GM10266 (cell line): ENCODE measurements at regions not wholly inside any gene's neighbourhood (a gene's known extent, or its start where the extent isn't known, plus 50 kb on each side); places are given as distances from the start of the nearest gene placed in this dataset.

Experiments
- DNase-seq: peaks from one replicate; pipeline ENCODE4 v3.0.0; 2012; ENCODE audit errors: extremely low spot score
- CTCF ChIP-seq: IDR thresholded peaks from 2 replicates; pipeline ENCODE4 v1.5.1; 2012; ENCODE audit warnings: mild to moderate bottlenecking, low read depth; ENCODE audit not compliant: control insufficient read depth, insufficient read depth; ENCODE audit errors: missing control alignments

GRCh38 chr14:73800970-73801515 is 50.6 kb upstream of the PTGR2 start:
- no peak for TF ChIP-seq CTCF
- no peak for DNase-seq

DNA sequence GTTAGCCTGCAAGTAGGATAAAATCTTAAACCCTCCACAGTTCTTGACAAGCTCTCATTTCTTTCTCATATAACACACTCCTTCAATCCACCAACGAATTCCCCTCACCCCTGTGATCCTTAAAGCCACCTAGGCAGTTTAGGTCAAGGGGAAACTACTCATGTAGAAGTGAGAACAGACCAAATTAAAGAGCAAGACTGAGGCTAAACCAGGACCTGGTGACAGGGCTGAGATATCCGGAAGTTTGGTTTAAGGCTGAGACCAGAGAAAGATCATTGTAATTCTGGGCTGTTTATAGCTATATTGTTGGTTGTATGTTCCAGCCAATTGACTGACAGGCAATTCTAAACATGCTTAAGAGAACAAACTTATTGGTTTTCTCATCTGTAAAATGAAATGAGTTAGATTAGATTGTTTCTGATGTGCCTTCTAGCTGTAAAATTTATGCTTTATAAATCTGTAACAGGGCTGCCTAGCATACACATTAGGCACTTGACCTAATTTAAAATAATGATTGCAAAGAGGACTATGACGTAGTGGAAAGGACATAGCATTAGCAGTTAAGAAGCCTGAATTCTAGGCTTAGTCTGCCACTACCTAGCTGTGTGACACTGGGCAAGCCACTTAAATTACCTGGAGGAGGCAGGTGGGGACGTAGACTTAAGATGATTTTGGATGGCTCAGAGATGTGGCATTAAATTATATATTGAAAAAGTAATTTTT is 53.9 kb upstream of the PTGR2 start:
- TF ChIP-seq CTCF, result no peak
- DNase-seq, result no peak

DNA sequence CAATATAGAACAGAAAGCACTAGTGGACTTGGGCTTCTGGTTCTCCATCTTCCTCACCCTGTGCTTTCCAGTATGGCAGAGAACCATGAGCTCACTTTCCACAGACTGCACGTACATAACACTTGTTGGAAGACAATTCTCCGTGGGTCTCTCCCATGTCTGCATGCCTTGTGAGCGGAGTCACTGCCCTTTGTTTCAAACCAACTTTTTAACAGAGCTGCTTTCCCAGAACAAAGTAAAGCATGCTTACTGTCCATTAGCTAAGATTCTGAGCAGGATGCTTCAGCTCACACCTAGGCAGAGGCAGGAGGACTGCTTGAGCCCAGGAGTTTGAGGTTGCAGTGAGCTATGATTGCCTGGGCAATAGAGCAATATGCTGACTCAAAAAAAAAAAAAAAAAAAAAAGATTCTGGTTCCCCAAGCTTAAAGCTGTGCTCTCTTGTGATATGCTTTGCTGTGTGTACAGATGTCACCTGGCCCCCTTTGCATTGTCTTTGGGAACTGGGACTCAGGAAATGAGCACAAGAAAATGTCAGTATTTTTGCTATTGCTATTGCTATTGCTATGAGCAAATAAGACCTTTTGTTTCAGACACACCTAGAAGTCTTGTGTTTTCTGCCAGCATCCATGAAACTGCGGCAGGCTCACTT is 54.6 kb upstream of the PTGR2 start:
- DNase-seq, result no peak
- TF ChIP-seq CTCF, result no peak

GRCh38 chr14:73796415-73796814 is 55.2 kb upstream of the PTGR2 start:
- TF ChIP-seq CTCF, result no peak
- DNase-seq, result no peak

DNA sequence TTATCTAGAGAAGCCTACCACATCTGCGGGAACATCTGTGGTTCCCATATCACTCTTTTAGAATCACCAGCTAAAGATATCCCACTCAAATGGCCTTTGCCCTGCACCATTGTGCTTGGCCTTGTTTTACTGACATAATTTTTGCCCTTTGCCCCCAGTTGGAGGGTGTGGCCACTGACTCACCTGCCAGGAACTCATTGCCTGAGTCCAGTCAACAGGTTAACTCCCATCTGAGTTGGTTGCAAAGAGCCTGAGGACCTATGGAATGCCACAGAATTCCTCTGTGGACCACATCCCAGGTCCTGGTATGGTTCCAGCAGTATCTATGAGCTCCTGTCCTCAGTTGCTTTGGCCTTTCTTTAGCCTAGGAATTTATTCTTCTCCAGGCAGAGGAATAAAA is 55.7 kb upstream of the PTGR2 start:
- no peak for DNase-seq
- TF ChIP-seq CTCF, result no peak

DNA sequence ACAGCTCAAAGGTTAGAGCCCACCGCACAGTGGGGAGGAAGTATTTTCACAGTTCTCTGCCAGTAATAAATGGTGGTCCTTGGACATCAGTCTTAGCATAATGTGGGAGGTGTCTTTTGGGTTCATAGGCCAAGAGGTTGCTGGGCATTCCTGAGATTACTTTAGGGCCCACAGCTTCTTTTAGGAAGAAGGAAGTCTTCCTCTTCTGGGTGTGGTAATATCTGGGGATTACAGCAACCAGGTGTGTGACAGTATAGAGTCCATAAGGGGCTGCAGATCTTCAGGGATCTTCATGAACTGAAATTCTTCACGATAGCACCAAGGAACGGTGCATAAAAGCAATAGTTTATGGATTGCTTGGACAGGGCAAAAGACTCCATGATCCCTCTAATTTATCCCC is 56.2 kb upstream of the PTGR2 start:
- no peak for TF ChIP-seq CTCF

GRCh38 chr14:73794146-73794545 is 57.5 kb upstream of the PTGR2 start:
- TF ChIP-seq CTCF, result no peak
- DNase-seq, result no peak

More for the DNA sequence above, 56.2 kb upstream of the PTGR2 start:
- no peak for DNase-seq
